Uterus (tissue), 3 donors: ENCODE measurements at regions not wholly inside any gene's neighbourhood (a gene's known extent, or its start where the extent isn't known, plus 50 kb on each side); places are given as distances from the start of the nearest gene placed in this dataset.

ENCODE experiments used
- DNase-seq, 2 donors: peaks; one replicate each; pipeline ENCODE4 v3.0.0-alpha.2; 2019 to 2020
- H3K27ac ChIP-seq, 2 donors: fragments of 200-600 bp; sonication (generic); 1 replicate in 1 of 2; 2 replicates in 1 of 2; pipeline ENCODE4 v1.5.1; 2016 to 2018
- H3K27me3 ChIP-seq, 2 donors: fragments of 200-600 bp; sonication (generic); one replicate each; pipeline ENCODE4 v1.5.1; 2018 to 2019; ENCODE audit warnings: control low read depth in 1 of 2
- H3K36me3 ChIP-seq, 2 donors: fragments of 200-600 bp; sonication (generic); one replicate each; pipeline ENCODE4 v1.5.1; 2019; ENCODE audit warnings: control low read depth in 1 of 2
- H3K4me1 ChIP-seq, 2 donors: fragments of 200-600 bp; sonication (generic); one replicate each; pipeline ENCODE4 v1.5.1; 2018 to 2019; ENCODE audit warnings: control low read depth in 1 of 2
- H3K4me3 ChIP-seq, 2 donors: fragments of 200-600 bp; sonication (generic); 1 replicate in 1 of 2; 2 replicates in 1 of 2; pipeline ENCODE4 v1.5.1; 2018 to 2019; ENCODE audit warnings: mild to moderate bottlenecking in 1 of 2
- H3K9me3 ChIP-seq, 2 donors: fragments of 200-600 bp; sonication (generic); one replicate each; pipeline ENCODE4 v1.5.1; 2019; ENCODE audit warnings: control low read depth in 1 of 2
- CTCF ChIP-seq, 4 experiments: fragments of 200-600 bp in 2 of 4; fragments of 450-650 bp in 2 of 4; sonication (generic) in 2 of 4; IDR thresholded peaks; one replicate each; pipeline ENCODE4 v1.5.1; 2016 to 2019; ENCODE audit warnings: antibody characterized with exemption in 4 of 4, mild to moderate bottlenecking in 2 of 4, moderate library complexity in 1 of 4
- POLR2A ChIP-seq, 2 donors: fragments of 450-650 bp; IDR thresholded peaks; one replicate each; pipeline ENCODE4 v1.6.1; 2016; ENCODE audit warnings: antibody characterized with exemption in 2 of 2, mild to moderate bottlenecking in 1 of 2, moderate library complexity in 1 of 2
- intact Hi-C: fragments of 100-400 bp; cut with DNase I; formaldehyde crosslinking; loops from one replicate; pipeline ENCODE4 v1.15.1; 2023; ENCODE audit warnings: low total_unique reads
- donor health status: DM: yes; HTN: yes; CAD: no.

DNA sequence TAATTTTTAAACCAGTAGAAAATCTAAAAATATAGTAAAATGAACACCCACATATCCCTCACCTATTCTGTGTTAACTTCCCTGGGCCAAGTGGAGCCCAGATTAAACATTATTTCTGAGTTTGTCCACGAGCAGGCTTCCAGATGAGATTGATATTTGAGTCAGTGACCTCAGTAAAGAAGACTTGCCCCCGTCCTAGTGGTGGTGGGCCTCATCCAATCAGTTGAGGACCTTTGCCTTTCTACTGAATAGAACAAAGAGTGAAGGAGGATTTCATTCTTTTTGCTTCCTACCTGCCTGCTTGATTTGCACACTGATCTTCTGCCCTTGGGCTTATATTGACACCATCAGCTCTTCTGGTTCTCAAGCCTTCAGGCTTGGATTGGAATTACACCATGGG, 174.7 kb upstream of the PLEKHG7 start:
- H3K4me1 ChIP-seq, result no peaks in the 10 kb centered on the region
- intact Hi-C loops, result no loop called here
- no peaks in the 10 kb centered on the region for H3K36me3 ChIP-seq
- no peaks in the 10 kb centered on the region for H3K9me3 ChIP-seq
- no peak overlapping the region for H3K27ac ChIP-seq
- DNase-seq, result no peak
- no peak overlapping the region for H3K4me3 ChIP-seq
- H3K27me3 ChIP-seq, result no peaks in the 10 kb centered on the region
- TF ChIP-seq CTCF (IDR thresholded peaks at IDR 0.05), result no peak
- TF ChIP-seq POLR2A (IDR thresholded peaks at IDR 0.05), result no peak

- H3K27ac ChIP-seq, result no peak overlapping the region
- TF ChIP-seq POLR2A (IDR thresholded peaks at IDR 0.05) (no peak), CTCF (IDR thresholded peaks at IDR 0.05) (no peak)
- no peaks in the 10 kb centered on the region for H3K9me3 ChIP-seq
- no peak overlapping the region for H3K4me3 ChIP-seq
- intact Hi-C loops, result no loop called here
- no peaks in the 10 kb centered on the region for H3K36me3 ChIP-seq
- no peaks in the 10 kb centered on the region for H3K4me1 ChIP-seq
- no peaks in the 10 kb centered on the region for H3K27me3 ChIP-seq
- no peak for DNase-seq
These were observed 178.3 kb upstream of the PLEKHG7 start for GRCh38 chr12:92524489-92524888.

GRCh38 chr12:92520511-92520910, 182.3 kb upstream of the PLEKHG7 start:
- Histone ChIP-seq H3K27ac (no peak overlapping the region), H3K4me1 (no peaks in the 10 kb centered on the region), H3K36me3 (no peaks in the 10 kb centered on the region), H3K4me3 (no peak overlapping the region), H3K9me3 (no peaks in the 10 kb centered on the region), H3K27me3 (no peaks in the 10 kb centered on the region)
- TF ChIP-seq CTCF (IDR thresholded peaks at IDR 0.05) (no peak), POLR2A (IDR thresholded peaks at IDR 0.05) (no peak)
- DNase-seq, result no peak
- intact Hi-C loops, result no loop called here

GRCh38 chr12:92519284-92519683, 183.5 kb upstream of the PLEKHG7 start:
- intact Hi-C loops, result no loop called here
- Histone ChIP-seq H3K27me3 (no peaks in the 10 kb centered on the region), H3K27ac (no peak overlapping the region), H3K4me3 (no peak overlapping the region), H3K36me3 (no peaks in the 10 kb centered on the region), H3K4me1 (no peaks in the 10 kb centered on the region), H3K9me3 (no peaks in the 10 kb centered on the region)
- no peak for DNase-seq
- TF ChIP-seq POLR2A (IDR thresholded peaks at IDR 0.05) (no peak), CTCF (IDR thresholded peaks at IDR 0.05) (no peak)

DNA sequence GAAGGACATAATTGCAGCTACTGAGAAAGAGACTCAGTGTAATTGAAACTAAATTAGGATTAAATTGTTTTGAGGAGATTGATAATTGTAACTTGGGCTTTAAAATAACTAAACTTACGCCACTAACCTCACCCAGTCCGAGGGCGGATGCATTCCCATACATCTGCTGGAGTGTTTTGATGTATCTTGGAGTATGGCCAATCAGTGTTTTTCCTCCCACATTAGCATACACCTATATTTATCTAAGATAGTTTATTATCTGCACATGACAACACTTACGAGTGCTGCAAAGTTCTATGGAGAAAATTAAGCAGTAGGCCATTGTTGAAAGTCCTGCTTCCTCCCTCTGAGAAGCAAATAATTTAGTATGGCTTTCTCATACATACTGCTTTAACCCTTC, 184.7 kb upstream of the PLEKHG7 start:
- TF ChIP-seq CTCF (IDR thresholded peaks at IDR 0.05) (no peak), POLR2A (IDR thresholded peaks at IDR 0.05) (no peak)
- Histone ChIP-seq H3K4me1 (no peaks in the 10 kb centered on the region), H3K36me3 (no peaks in the 10 kb centered on the region), H3K27me3 (no peaks in the 10 kb centered on the region), H3K27ac (no peak overlapping the region), H3K9me3 (no peaks in the 10 kb centered on the region), H3K4me3 (no peak overlapping the region)
- intact Hi-C loops, result no loop called here
- no peak for DNase-seq
